ENCODE measurements at regions not wholly inside any gene's neighbourhood (a gene's known extent, or its start where the extent isn't known, plus 50 kb on each side); places are given as distances from the start of the nearest gene placed in this dataset.

DNA sequence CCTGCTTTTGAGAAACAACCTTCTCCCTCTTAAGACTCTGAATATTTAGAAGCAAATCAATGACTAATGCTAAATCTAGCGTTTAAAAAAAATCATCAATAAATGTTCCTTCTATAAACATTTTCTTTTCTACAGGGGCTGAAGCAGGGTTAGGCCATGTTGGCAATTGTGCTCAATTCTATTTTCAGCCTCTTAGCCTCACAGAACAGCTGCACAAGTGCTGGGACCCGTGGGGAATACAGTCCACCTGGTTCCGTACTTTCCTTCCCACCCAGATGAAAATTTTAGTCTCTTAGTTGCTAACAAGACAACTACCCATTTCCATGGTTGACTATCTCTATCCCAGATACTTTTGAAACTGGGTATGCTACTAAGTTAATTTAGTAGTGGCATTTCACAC, 138.6 kb downstream of the RPS12 start:
- no peak for DNase-seq (ENCODE audit: low spot score)
- TF ChIP-seq, protein P1, sequence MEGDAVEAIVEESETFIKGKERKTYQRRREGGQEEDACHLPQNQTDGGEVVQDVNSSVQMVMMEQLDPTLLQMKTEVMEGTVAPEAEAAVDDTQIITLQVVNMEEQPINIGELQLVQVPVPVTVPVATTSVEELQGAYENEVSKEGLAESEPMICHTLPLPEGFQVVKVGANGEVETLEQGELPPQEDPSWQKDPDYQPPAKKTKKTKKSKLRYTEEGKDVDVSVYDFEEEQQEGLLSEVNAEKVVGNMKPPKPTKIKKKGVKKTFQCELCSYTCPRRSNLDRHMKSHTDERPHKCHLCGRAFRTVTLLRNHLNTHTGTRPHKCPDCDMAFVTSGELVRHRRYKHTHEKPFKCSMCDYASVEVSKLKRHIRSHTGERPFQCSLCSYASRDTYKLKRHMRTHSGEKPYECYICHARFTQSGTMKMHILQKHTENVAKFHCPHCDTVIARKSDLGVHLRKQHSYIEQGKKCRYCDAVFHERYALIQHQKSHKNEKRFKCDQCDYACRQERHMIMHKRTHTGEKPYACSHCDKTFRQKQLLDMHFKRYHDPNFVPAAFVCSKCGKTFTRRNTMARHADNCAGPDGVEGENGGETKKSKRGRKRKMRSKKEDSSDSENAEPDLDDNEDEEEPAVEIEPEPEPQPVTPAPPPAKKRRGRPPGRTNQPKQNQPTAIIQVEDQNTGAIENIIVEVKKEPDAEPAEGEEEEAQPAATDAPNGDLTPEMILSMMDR (IDR thresholded peaks at IDR 0.05), result no peak
- Histone ChIP-seq H3K4me3 (no peak overlapping the region), H3K27ac (no peak overlapping the region)

DNA sequence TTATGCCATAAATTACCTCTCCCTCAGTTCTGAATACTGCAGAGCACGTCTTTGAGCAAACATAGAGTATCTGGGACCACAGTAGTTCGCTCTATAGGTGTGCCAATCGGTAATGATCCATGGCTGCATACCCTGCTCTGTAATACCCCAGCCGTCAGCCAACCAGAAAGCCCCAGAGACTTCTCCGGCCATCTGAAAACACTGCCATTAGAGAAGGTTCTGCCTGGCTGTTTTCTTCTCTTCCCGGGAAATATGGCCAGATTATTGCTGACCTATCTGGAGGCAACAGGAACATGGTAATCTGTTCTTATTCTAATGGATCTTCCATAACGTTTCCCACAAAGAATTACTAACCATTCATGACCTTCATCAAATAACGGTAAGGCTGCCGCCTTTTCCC, 139.9 kb downstream of the RPS12 start:
- no peak overlapping the region for H3K4me3 ChIP-seq
- TF ChIP-seq, protein P1 (IDR thresholded peaks at IDR 0.05), result no peak
- H3K27ac ChIP-seq, result no peak overlapping the region

DNA sequence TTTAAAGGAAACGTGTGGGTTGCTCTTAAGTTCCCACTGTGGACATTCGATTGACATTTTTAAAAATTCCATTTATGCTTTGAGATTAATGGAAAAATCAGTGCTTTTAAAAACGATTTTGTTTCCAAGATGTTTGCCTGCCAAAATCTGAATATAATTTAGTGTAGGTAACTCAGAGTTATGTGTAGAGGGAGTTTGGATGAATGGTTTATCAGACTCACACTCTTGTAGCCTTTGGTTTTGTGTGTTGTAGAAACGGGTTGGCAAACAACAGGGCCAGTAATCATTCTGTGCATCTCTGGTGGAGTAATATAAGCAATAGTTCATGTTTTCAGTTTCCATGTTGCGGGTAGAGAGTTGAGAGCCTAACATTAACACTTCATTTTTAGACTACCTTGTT, 140.6 kb downstream of the RPS12 start:
- no peak for DNase-seq (ENCODE audit: low spot score)
- TF ChIP-seq, protein P1 (IDR thresholded peaks at IDR 0.05), result no peak
- no peak overlapping the region for H3K27ac ChIP-seq

More for the DNA sequence above, 139.9 kb downstream of the RPS12 start:
- DNase-seq (ENCODE audit: low spot score), result no peak

DNA sequence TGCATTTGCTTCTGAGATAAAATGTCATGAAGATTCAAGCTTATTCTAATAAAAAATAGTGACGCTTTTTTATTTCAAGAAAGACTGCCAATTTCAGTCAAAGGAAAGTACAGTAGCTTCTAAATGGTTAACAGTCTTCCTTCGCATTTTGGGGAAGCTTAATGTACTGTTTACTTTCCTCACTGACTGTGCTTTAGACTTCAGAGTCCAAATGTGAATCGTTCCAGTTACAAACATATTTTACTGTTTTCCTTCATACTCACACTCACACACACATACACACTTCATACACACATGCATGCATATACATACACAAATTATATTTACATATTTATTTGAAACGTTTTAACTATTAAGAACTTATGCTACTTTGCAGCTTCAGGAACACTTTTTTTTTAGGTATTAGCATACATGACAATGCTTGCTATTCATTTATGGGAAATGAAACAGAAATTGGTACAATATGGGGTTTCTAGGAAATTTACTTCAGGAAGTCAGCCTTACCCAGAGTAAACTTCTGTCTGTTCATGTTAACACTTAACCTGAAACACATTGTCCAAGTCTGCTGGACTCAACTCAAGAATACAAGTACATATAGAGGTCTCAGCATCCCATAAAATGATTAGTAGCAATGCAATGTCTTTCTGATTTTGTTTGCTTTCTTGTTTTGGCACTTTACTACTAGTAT, 145.4 kb downstream of the RPS12 start:
- H3K27ac ChIP-seq, result no peak overlapping the region
- DNase-seq (ENCODE audit: low spot score), result no peak
- TF ChIP-seq, protein P1 (IDR thresholded peaks at IDR 0.05), result no peak
- H3K4me3 ChIP-seq, result no peak overlapping the region

More for the DNA sequence above, 140.6 kb downstream of the RPS12 start:
- no peak overlapping the region for H3K4me3 ChIP-seq

DNA sequence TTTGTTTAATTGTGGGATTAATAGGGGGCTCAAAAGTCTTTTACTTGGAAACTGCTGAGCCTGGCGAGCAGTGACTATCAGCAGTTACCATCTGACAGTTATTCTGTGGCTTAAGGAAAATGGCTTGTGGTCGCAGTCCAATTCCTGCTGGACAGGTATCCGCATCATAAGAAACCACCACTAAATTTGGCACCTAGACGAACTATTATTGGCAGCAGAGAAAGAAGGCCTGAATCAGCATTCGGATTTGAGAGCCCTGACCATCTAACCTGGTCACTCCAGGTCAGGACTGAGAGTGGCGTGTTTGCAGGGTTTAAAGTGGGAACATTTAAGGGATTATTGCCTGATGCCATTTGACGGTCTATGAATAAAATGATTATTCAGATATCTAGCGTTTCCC, 146.4 kb downstream of the RPS12 start:
- no peak overlapping the region for H3K4me3 ChIP-seq
- no peak overlapping the region for H3K27ac ChIP-seq
- TF ChIP-seq, protein P1 (IDR thresholded peaks at IDR 0.05), result no peak
- DNase-seq (ENCODE audit: low spot score), result no peak

DNA sequence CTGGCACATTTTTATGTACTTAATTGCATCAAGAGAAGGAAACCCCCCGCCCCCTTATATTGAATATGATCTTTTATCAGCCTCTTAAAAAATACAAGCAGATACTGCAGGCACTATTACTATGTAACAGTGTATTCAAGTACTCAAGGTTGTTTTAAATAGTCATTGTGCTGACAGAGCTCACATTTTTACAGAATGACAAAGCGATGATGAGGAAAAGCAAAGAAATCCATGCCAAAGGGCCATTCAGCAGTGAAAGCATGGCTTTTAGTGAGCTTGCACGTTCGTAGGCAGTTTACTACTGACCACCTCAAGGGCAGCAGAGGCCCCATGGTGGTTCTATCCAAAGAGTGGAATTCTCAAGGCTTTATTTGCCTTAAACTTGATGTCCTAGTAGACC, 146.8 kb downstream of the RPS12 start:
- Histone ChIP-seq H3K4me3 (no peak overlapping the region), H3K27ac (no peak overlapping the region)
- TF ChIP-seq, protein P1 (IDR thresholded peaks at IDR 0.05), result no peak
- DNase-seq (ENCODE audit: low spot score), result no peak

DNA sequence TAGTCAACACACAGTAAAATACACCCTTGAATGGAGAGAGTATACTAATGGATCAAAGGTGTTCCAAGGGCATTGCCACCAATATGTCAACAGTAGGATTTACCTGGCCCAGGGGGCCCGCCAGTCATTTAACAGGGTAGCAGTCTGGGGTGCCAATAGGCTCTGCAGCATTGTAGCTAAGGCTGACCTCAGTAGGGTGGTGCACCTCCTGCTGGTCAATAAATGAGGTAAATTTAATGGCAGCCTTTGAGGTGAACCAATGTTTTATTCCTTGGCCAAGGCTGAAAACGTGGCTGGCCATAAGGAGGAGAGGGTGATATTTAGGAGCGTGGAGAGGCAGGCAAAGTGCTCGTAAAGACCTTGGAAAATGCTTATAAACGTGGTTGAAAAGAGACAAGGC, 147.2 kb downstream of the RPS12 start:
- TF ChIP-seq, protein P1 (IDR thresholded peaks at IDR 0.05), result no peak
- H3K27ac ChIP-seq, result no peak overlapping the region
- no peak for DNase-seq (ENCODE audit: low spot score)
- no peak overlapping the region for H3K4me3 ChIP-seq

All from coronary artery (tissue), 2 donors.